ENCODE measurements at regions not wholly inside any gene's neighbourhood (a gene's known extent, or its start where the extent isn't known, plus 50 kb on each side); places are given as distances from the start of the nearest gene placed in this dataset.

- DNase-seq (ENCODE audit: low spot score), result no peak
These were observed 463.6 kb upstream of the NR2F2 start for GRCh38 chr15:95866711-95867440.

DNA sequence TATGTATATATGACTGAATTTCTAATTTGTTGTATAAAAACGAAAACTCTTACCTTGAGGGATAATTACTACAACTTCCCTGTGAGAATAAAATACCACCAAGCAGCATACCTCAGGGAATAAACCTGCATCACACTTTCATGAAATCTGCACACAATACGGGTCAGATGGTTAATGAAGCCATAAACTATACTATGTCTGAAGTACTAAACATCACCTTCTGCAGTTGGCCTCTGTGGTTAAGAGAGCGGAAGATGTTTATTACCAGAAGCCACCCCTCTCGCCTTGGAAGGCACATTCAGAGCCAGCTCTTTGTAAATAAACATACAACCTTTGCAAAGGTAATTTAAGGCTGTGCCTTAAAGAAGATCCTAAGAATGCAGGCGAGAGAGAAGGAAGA is 462.1 kb upstream of the NR2F2 start:
- DNase-seq (ENCODE audit: low spot score), result no peak

GRCh38 chr15:95868970-95869369 is 461.5 kb upstream of the NR2F2 start:
- no peak for DNase-seq (ENCODE audit: low spot score)

- DNase-seq (ENCODE audit: low spot score), result no peak
These were observed 460.6 kb upstream of the NR2F2 start for GRCh38 chr15:95869920-95870319.

DNA sequence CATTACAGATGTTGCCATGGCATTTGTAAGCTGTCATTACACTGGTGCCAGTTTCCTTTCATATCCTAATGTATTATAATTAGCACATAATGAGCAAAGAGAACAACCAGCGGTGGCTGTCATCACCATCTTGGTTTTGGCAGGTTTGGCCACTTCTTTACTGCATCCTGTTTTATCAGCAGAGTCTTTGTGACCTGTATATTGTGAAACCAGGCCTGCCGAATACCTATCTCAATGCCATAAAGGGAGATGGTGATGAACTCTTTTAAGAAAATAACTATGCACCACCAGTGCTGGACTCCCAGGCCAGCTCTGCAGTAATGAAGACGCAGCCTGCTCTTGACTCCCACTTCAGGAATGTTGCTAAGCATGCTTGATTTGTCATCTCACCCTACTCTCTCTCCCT is 458.1 kb upstream of the NR2F2 start:
- DNase-seq (ENCODE audit: low spot score), result peak; percentile 16

- DNase-seq (ENCODE audit: low spot score), result no peak
These were observed 455.9 kb upstream of the NR2F2 start for GRCh38 chr15:95874637-95875036.

- peak; percentile 22 for DNase-seq (ENCODE audit: low spot score)
These were observed 455.3 kb upstream of the NR2F2 start for GRCh38 chr15:95875121-95875643.

GRCh38 chr15:95880031-95880570 is 450.4 kb upstream of the NR2F2 start:
- no peak for DNase-seq (ENCODE audit: low spot score)

GRCh38 chr15:95880630-95881029 is 449.9 kb upstream of the NR2F2 start:
- no peak for DNase-seq (ENCODE audit: low spot score)

DNA sequence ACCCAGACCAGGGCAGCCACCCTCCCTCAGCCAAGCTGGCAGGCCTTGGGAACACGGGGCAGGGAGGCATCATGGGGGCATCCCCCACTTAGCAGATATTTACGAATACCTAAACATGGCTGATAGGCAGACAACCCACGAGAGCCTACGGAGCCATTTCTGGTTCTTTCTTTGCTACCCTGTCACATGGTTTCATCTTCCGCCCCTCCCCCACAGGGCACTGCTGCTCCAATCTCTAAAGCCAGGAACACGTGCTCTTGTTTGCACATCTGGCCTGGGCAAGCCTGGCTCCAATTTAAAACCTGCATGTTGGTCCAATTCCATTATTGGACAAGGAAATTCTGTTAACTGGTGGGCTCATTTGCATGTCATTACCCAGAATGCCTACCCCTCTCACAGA is 447.4 kb upstream of the NR2F2 start:
- no peak for DNase-seq (ENCODE audit: low spot score)

DNA sequence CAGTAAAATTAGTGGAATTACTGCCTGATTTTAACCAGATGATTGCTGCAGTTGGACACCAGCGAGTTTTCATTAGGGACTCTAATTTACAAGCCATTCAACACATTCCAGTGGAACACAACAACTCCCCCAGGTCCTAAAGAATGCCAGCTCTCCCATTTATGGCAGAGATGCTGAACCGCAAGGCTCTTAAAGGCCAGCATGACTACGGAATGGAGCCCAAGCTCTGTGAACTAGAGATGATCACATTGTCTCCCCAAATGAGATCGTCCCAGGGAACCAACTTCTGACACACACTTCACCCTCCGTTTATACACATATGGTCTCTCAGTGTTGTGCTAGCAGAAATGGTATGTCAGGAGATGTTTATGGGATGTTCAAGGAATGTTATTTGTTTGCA is 446.2 kb upstream of the NR2F2 start:
- no peak for DNase-seq (ENCODE audit: low spot score)

- DNase-seq (ENCODE audit: low spot score), result no peak
These were observed 442.7 kb upstream of the NR2F2 start for GRCh38 chr15:95887666-95888390.

GRCh38 chr15:95888762-95889161 is 441.7 kb upstream of the NR2F2 start:
- no peak for DNase-seq (ENCODE audit: low spot score)

DNA sequence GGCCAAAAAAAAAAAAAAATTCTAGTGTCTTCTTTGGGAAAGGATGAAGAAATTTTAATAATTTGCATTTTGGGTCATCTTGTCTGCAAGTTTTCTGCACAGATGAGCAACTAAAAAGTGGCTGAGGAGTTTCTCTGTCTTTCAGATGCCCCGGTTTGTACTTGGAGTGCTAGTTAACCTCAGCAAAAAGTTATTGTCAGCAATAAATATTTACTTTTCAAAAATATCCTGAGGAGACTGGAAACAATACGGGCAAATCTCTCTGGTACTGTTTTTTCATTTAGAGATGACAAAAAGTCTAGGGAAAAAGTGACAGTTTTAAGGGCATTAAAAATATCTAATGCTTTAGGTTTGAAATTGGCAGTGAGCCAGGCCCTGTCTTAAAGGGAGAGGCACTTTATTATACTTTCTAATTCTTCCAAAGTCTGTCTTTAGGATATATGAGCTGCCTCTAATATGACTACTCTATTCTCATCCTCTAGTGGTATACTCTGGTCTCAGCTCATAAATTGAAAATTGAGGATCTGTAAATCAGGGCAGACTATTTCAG is 436.0 kb upstream of the NR2F2 start:
- DNase-seq (ENCODE audit: low spot score), result no peak

GRCh38 chr15:95895508-95895907 is 435.0 kb upstream of the NR2F2 start:
- DNase-seq (ENCODE audit: low spot score), result no peak

- DNase-seq (ENCODE audit: low spot score), result no peak
These were observed 432.8 kb upstream of the NR2F2 start for GRCh38 chr15:95897651-95898050.

- DNase-seq (ENCODE audit: low spot score), result no peak
These were observed 431.7 kb upstream of the NR2F2 start for GRCh38 chr15:95898761-95899160.

GRCh38 chr15:95901271-95901670 is 429.2 kb upstream of the NR2F2 start:
- no peak for DNase-seq (ENCODE audit: low spot score)

- no peak for DNase-seq (ENCODE audit: low spot score)
These were observed 427.9 kb upstream of the NR2F2 start for GRCh38 chr15:95902606-95903005.

DNA sequence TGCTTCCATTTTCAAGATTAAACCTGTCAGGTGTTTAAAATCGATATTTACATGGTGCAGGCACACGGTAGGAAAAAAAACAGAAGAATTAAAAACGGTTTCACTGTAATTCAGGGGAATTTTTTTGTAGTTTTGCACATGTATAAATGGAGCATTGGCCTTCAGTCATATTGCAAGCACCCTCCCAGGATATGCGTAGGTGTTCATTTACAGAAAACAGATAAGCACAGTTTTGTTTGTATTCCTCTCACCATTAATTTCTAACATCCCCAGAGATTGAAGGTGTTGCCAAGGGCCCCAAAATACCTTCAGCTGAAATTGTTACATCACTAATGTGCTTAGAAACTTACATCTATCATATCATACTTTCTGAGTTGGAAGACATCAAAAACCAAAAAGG is 427.1 kb upstream of the NR2F2 start:
- no peak for DNase-seq (ENCODE audit: low spot score)

DNA sequence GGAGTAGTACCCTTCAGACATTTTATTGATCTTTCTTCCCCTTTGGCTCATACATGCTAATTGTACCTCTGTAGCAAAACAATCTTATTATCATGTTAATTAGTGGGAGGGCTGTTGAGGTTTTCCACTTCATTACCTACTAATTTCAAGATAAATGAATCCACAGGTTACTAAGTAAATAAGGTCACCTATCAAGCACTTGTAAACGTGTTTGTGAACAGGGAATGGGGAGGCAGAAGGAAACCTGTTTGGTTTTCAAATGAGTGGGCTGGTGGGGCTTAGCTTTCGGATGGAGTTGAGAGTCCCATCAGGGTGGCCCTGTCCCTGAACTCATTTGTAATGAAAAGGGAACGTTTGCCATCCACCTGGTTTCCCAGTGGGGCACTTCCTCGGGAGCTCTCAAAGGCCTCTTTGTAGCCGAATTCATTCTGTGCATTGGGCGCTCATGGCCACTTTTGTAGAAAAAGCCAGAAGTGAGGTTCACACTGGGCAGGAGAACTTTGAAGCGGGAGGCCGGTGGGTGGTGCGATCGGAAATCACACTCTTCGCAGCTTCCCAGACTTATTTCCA is 419.8 kb upstream of the NR2F2 start:
- no peak for DNase-seq (ENCODE audit: low spot score)

DNA sequence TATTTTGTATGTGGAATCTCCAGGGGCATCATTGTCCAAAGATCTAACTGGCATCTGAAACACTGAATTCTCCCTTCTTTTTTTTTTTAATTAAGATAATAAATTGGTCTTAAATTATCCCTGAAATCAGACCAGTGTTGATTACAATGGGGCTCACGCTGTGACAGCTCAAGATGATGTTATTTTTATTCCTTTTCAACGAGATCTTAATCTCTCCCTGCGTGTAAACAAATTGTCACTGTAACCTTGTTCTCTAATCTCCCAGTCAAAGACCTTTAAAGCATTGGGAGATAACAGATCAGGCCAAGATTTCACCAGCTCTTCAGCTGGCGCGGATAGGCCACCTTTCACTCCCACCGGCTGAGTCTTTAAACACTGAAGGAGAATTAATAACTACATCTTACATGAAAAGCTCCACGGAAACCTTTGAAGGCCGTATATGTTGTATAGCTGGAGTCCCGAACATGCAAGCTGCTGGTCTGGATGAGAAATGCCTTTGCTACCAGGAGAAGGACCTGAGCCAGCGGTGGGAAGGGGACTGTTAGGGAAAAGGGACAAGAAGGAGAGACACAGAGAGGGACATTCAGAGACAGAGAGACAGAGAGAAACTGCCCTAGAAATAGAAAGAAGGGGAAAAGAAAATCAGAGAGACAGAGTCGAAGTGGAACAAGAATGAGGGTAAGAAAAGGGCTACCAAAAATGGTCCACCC is 418.8 kb upstream of the NR2F2 start:
- DNase-seq (ENCODE audit: low spot score), result no peak
